HG02885 (cell line): ENCODE measurements at regions not wholly inside any gene's neighbourhood (a gene's known extent, or its start where the extent isn't known, plus 50 kb on each side); places are given as distances from the start of the nearest gene placed in this dataset.

ENCODE experiments used
- ATAC-seq: cut with Tn5 transposase; IDR thresholded peaks from one replicate; pipeline ENCODE4 v1.9.1; 2021; ENCODE audit warnings: mild to moderate bottlenecking; ENCODE audit not compliant: unreplicated experiment, poor library complexity

DNA sequence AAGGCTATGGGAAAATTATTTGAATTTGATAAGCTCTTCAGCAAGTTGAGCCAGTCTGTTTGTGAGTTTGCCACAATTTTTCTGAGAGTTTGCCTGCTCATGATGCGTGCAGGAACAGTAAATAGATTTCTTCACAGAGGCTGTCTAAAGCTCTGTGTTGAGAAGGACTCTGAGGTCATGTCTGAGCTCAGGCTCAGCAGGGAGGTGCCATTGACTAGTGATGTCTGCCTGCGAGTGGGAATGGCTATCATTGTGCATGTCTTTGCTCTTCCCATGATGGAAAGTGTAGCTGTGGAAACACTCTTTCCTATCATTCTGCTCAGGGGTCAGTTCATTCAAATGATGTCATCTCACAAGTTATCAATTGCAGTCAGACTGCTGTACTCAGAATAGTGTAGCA is 142.8 kb downstream of the RASEF start:
- ATAC-seq, result no peak

DNA sequence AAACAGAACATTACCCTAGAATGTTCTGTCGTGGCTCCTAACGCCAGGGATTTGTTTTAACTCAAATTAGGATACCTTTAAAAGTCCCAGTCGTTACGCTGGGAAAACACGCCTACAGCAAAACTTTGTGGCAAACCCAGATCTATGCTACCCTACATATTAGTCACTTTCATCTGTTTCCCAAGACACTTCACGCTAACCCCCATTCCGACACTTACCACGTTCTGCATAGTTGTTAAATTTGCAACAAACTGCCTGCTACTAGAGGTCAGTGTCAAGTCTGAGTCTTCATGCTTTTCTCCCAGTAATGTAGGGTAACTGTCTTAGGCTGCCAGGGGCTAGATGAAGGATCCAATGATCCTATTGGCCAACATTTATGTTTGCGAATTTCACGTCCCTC is 140.3 kb downstream of the RASEF start:
- no peak for ATAC-seq

- ATAC-seq, result no peak
These were observed 139.6 kb downstream of the RASEF start for GRCh38 chr9:82923092-82923911.

DNA sequence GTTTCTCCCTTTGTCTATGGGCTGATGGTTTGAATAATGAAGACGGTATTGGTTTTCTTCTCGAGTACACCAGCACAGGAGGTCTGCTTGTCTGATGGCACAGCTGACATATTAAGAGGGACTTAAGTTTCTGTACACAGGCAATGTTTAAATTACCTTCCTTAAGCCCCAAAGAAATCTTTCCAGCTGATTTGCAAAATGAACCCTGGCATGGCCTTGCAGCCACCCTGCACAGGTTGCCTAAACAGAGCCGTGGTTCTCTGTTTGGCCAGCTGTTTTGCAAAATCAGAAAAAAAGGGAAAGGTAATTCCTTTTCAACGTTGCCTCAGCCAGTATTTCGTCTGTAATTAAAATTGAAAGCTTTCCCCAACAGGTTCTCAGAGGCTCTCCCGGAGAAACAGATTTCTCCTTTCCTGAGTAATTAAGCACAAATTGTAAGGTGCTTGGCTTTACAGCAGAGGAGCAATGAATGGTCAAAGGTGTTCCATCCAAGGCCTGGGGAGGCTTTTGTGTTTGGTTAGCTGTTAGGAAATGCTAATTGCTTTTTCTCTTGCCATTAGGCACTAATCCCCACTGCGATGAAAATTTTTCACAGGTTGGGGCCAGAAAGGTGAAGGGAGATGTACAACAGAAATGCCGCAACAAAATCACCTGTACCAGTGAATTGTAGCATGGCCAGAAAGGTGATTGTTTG is 138.9 kb downstream of the RASEF start:
- no peak for ATAC-seq
